Fibroblast of the aortic adventitia (primary cell): ENCODE measurements at regions not wholly inside any gene's neighbourhood (a gene's known extent, or its start where the extent isn't known, plus 50 kb on each side); places are given as distances from the start of the nearest gene placed in this dataset.

Experiments
- DNase-seq: peaks from one replicate; pipeline ENCODE4 v3.0.0-alpha.2; 2010; ENCODE audit warnings: low read depth
- H3K4me3 ChIP-seq: 2 replicates; pipeline ENCODE4 v1.5.1; 2011; ENCODE audit warnings: low read depth, mild to moderate bottlenecking, control low read depth, low read length, moderate library complexity
- CTCF ChIP-seq: IDR thresholded peaks from 2 replicates; pipeline ENCODE4 v1.5.1; 2011; ENCODE audit warnings: mild to moderate bottlenecking, low read length, control low read depth, inconsistent platforms; ENCODE audit not compliant: insufficient read depth

- H3K4me3 ChIP-seq, result no peak overlapping the region
- TF ChIP-seq CTCF, result no peak
- DNase-seq, result no peak
These were observed 207.8 kb downstream of the RND3 start for GRCh38 chr2:150279686-150280085.

- TF ChIP-seq CTCF, result no peak
- DNase-seq, result no peak
- no peak overlapping the region for H3K4me3 ChIP-seq
These were observed 210.7 kb downstream of the RND3 start for GRCh38 chr2:150276737-150277136.

GRCh38 chr2:150274108-150274507 lies 213.4 kb downstream of the RND3 start:
- no peak for DNase-seq
- TF ChIP-seq CTCF, result no peak
- no peak overlapping the region for H3K4me3 ChIP-seq

GRCh38 chr2:150271952-150272802 lies 215.3 kb downstream of the RND3 start:
- peak; percentile 84 for DNase-seq
- TF ChIP-seq CTCF, result no peak
- H3K4me3 ChIP-seq, result no peak overlapping the region

GRCh38 chr2:150267651-150268415 lies 219.6 kb downstream of the RND3 start:
- no peak for TF ChIP-seq CTCF
- DNase-seq, result no peak
- no peak overlapping the region for H3K4me3 ChIP-seq

GRCh38 chr2:150266931-150267330 lies 220.5 kb downstream of the RND3 start:
- no peak for DNase-seq
- no peak overlapping the region for H3K4me3 ChIP-seq
- no peak for TF ChIP-seq CTCF
